ENCODE measurements at regions not wholly inside any gene's neighbourhood (a gene's known extent, or its start where the extent isn't known, plus 50 kb on each side); places are given as distances from the start of the nearest gene placed in this dataset.

- Histone ChIP-seq H3K36me3 (ENCODE audit: control insufficient read depth, insufficient read depth, low read length) (no peaks in the 10 kb centered on the region), H3K4me1 (ENCODE audit: control insufficient read depth, insufficient read depth, low read length) (no peaks in the 10 kb centered on the region; the same call in 1 of the 2 replicates), H3K27me3 (ENCODE audit: control insufficient read depth, insufficient read depth, low read length) (no peaks in the 10 kb centered on the region), H3K27ac (ENCODE audit: low read depth, low read length) (no peak overlapping the region), H3K9ac (ENCODE audit: low read length) (no peak overlapping the region), H3K9me3 (ENCODE audit: control insufficient read depth, insufficient read depth, low read depth, low read length) (no peaks in the 10 kb centered on the region; the same call in 1 of the 2 replicates), H3K4me3 (ENCODE audit: low read depth, low read length) (no peak overlapping the region)
Measured at GRCh38 chr6:164700497-164700896, 608.9 kb downstream of the C6orf118 start.

- no peak overlapping the region for H3K27ac ChIP-seq (ENCODE audit: low read depth, low read length)
Measured at GRCh38 chr6:164695896-164696295, 613.5 kb downstream of the C6orf118 start.

GRCh38 chr6:164694386-164694785, 615.0 kb downstream of the C6orf118 start:
- no peak overlapping the region for H3K4me3 ChIP-seq (ENCODE audit: low read depth, low read length)

More at GRCh38 chr6:164695896-164696295, 613.5 kb downstream of the C6orf118 start:
- no peaks in the 10 kb centered on the region for H3K27me3 ChIP-seq (ENCODE audit: control insufficient read depth, insufficient read depth, low read length)
- H3K4me3 ChIP-seq (ENCODE audit: low read depth, low read length), result no peak overlapping the region
- H3K4me1 ChIP-seq (ENCODE audit: control insufficient read depth, insufficient read depth, low read length), result peaks cover 19% of the 10 kb centered on the region
- H3K9me3 ChIP-seq (ENCODE audit: control insufficient read depth, insufficient read depth, low read depth, low read length), result no peaks in the 10 kb centered on the region; the same call in 1 of the 2 replicates
- no peak overlapping the region for H3K9ac ChIP-seq (ENCODE audit: low read length)
- H3K36me3 ChIP-seq (ENCODE audit: control insufficient read depth, insufficient read depth, low read length), result no peaks in the 10 kb centered on the region

GRCh38 chr6:164693944-164694343, 615.5 kb downstream of the C6orf118 start:
- no peak overlapping the region for H3K9ac ChIP-seq (ENCODE audit: low read length)
- H3K4me1 ChIP-seq (ENCODE audit: control insufficient read depth, insufficient read depth, low read length), result peaks cover 19% of the 10 kb centered on the region
- no peaks in the 10 kb centered on the region for H3K36me3 ChIP-seq (ENCODE audit: control insufficient read depth, insufficient read depth, low read length)
- H3K4me3 ChIP-seq (ENCODE audit: low read depth, low read length), result no peak overlapping the region
- no peaks in the 10 kb centered on the region for H3K27me3 ChIP-seq (ENCODE audit: control insufficient read depth, insufficient read depth, low read length)
- H3K9me3 ChIP-seq (ENCODE audit: control insufficient read depth, insufficient read depth, low read depth, low read length), result no peaks in the 10 kb centered on the region
- no peak overlapping the region for H3K27ac ChIP-seq (ENCODE audit: low read depth, low read length)

More at GRCh38 chr6:164694386-164694785, 615.0 kb downstream of the C6orf118 start:
- no peaks in the 10 kb centered on the region for H3K36me3 ChIP-seq (ENCODE audit: control insufficient read depth, insufficient read depth, low read length)
- no peak overlapping the region for H3K9ac ChIP-seq (ENCODE audit: low read length)
- H3K27me3 ChIP-seq (ENCODE audit: control insufficient read depth, insufficient read depth, low read length), result no peaks in the 10 kb centered on the region
- no peaks in the 10 kb centered on the region for H3K9me3 ChIP-seq (ENCODE audit: control insufficient read depth, insufficient read depth, low read depth, low read length)
- peaks cover 19% of the 10 kb centered on the region for H3K4me1 ChIP-seq (ENCODE audit: control insufficient read depth, insufficient read depth, low read length)
- H3K27ac ChIP-seq (ENCODE audit: low read depth, low read length), result no peak overlapping the region

- Histone ChIP-seq H3K9ac (ENCODE audit: low read length) (no peak overlapping the region), H3K4me1 (ENCODE audit: control insufficient read depth, insufficient read depth, low read length) (peaks cover 19% of the 10 kb centered on the region), H3K4me3 (ENCODE audit: low read depth, low read length) (no peak overlapping the region), H3K36me3 (ENCODE audit: control insufficient read depth, insufficient read depth, low read length) (no peaks in the 10 kb centered on the region), H3K9me3 (ENCODE audit: control insufficient read depth, insufficient read depth, low read depth, low read length) (no peaks in the 10 kb centered on the region), H3K27ac (ENCODE audit: low read depth, low read length) (no peak overlapping the region), H3K27me3 (ENCODE audit: control insufficient read depth, insufficient read depth, low read length) (no peaks in the 10 kb centered on the region)
Measured at GRCh38 chr6:164692772-164693510, 616.5 kb downstream of the C6orf118 start.

- Histone ChIP-seq H3K4me3 (ENCODE audit: low read depth, low read length) (no peak overlapping the region), H3K27ac (ENCODE audit: low read depth, low read length) (no peak overlapping the region), H3K27me3 (ENCODE audit: control insufficient read depth, insufficient read depth, low read length) (no peaks in the 10 kb centered on the region), H3K4me1 (ENCODE audit: control insufficient read depth, insufficient read depth, low read length) (peaks cover 19% of the 10 kb centered on the region), H3K9ac (ENCODE audit: low read length) (no peak overlapping the region), H3K36me3 (ENCODE audit: control insufficient read depth, insufficient read depth, low read length) (no peaks in the 10 kb centered on the region), H3K9me3 (ENCODE audit: control insufficient read depth, insufficient read depth, low read depth, low read length) (no peaks in the 10 kb centered on the region)
Measured at GRCh38 chr6:164690702-164691500, 618.5 kb downstream of the C6orf118 start.

GRCh38 chr6:164690241-164690640, 619.2 kb downstream of the C6orf118 start:
- H3K27ac ChIP-seq (ENCODE audit: low read depth, low read length), result no peak overlapping the region
- peaks cover 19% of the 10 kb centered on the region for H3K4me1 ChIP-seq (ENCODE audit: control insufficient read depth, insufficient read depth, low read length)
- H3K27me3 ChIP-seq (ENCODE audit: control insufficient read depth, insufficient read depth, low read length), result no peaks in the 10 kb centered on the region
- no peaks in the 10 kb centered on the region for H3K9me3 ChIP-seq (ENCODE audit: control insufficient read depth, insufficient read depth, low read depth, low read length)
- no peak overlapping the region for H3K9ac ChIP-seq (ENCODE audit: low read length)
- H3K36me3 ChIP-seq (ENCODE audit: control insufficient read depth, insufficient read depth, low read length), result no peaks in the 10 kb centered on the region
- no peak overlapping the region for H3K4me3 ChIP-seq (ENCODE audit: low read depth, low read length)

- no peaks in the 10 kb centered on the region for H3K36me3 ChIP-seq (ENCODE audit: control insufficient read depth, insufficient read depth, low read length)
- H3K4me1 ChIP-seq (ENCODE audit: control insufficient read depth, insufficient read depth, low read length), result no peaks in the 10 kb centered on the region
- no peak overlapping the region for H3K9ac ChIP-seq (ENCODE audit: low read length)
- no peaks in the 10 kb centered on the region for H3K9me3 ChIP-seq (ENCODE audit: control insufficient read depth, insufficient read depth, low read depth, low read length)
- H3K27ac ChIP-seq (ENCODE audit: low read depth, low read length), result no peak overlapping the region
- H3K4me3 ChIP-seq (ENCODE audit: low read depth, low read length), result no peak overlapping the region
- no peaks in the 10 kb centered on the region for H3K27me3 ChIP-seq (ENCODE audit: control insufficient read depth, insufficient read depth, low read length)
Measured at GRCh38 chr6:164665328-164665727, 644.1 kb downstream of the C6orf118 start.

GRCh38 chr6:164663634-164664033, 645.8 kb downstream of the C6orf118 start:
- Histone ChIP-seq H3K9me3 (ENCODE audit: control insufficient read depth, insufficient read depth, low read depth, low read length) (no peaks in the 10 kb centered on the region), H3K4me3 (ENCODE audit: low read depth, low read length) (no peak overlapping the region), H3K4me1 (ENCODE audit: control insufficient read depth, insufficient read depth, low read length) (no peaks in the 10 kb centered on the region), H3K27me3 (ENCODE audit: control insufficient read depth, insufficient read depth, low read length) (no peaks in the 10 kb centered on the region), H3K36me3 (ENCODE audit: control insufficient read depth, insufficient read depth, low read length) (no peaks in the 10 kb centered on the region), H3K27ac (ENCODE audit: low read depth, low read length) (no peak overlapping the region), H3K9ac (ENCODE audit: low read length) (no peak overlapping the region)

- Histone ChIP-seq H3K9me3 (ENCODE audit: control insufficient read depth, insufficient read depth, low read depth, low read length) (no peaks in the 10 kb centered on the region), H3K4me3 (ENCODE audit: low read depth, low read length) (no peak overlapping the region), H3K27ac (ENCODE audit: low read depth, low read length) (no peak overlapping the region)
Measured at GRCh38 chr6:164661716-164662115, 647.7 kb downstream of the C6orf118 start.

GRCh38 chr6:164660781-164661180, 648.6 kb downstream of the C6orf118 start:
- Histone ChIP-seq H3K9me3 (ENCODE audit: control insufficient read depth, insufficient read depth, low read depth, low read length) (no peaks in the 10 kb centered on the region), H3K27me3 (ENCODE audit: control insufficient read depth, insufficient read depth, low read length) (no peaks in the 10 kb centered on the region), H3K27ac (ENCODE audit: low read depth, low read length) (no peak overlapping the region), H3K4me3 (ENCODE audit: low read depth, low read length) (no peak overlapping the region), H3K4me1 (ENCODE audit: control insufficient read depth, insufficient read depth, low read length) (no peaks in the 10 kb centered on the region), H3K9ac (ENCODE audit: low read length) (no peak overlapping the region), H3K36me3 (ENCODE audit: control insufficient read depth, insufficient read depth, low read length) (no peaks in the 10 kb centered on the region)

More at GRCh38 chr6:164661716-164662115, 647.7 kb downstream of the C6orf118 start:
- H3K36me3 ChIP-seq (ENCODE audit: control insufficient read depth, insufficient read depth, low read length), result no peaks in the 10 kb centered on the region
- H3K4me1 ChIP-seq (ENCODE audit: control insufficient read depth, insufficient read depth, low read length), result no peaks in the 10 kb centered on the region
- H3K27me3 ChIP-seq (ENCODE audit: control insufficient read depth, insufficient read depth, low read length), result no peaks in the 10 kb centered on the region
- no peak overlapping the region for H3K9ac ChIP-seq (ENCODE audit: low read length)
